Nephron progenitor cell (in vitro differentiated cells): ENCODE measurements at regions not wholly inside any gene's neighbourhood (a gene's known extent, or its start where the extent isn't known, plus 50 kb on each side); places are given as distances from the start of the nearest gene placed in this dataset.
A peak's percentile ranks its signal among the peaks of the same experiment; 100 is the strongest.

ENCODE experiments used
- DNase-seq: peaks from one replicate; pipeline ENCODE4 v3.0.0; 2021
- H3K27ac Mint-ChIP-seq: 2 replicates; pipeline ENCODE4 v1.8.0; 2021; ENCODE audit warnings: mild to moderate bottlenecking, moderate library complexity, mixed read lengths
- H3K27me3 Mint-ChIP-seq: 2 replicates; pipeline ENCODE4 v1.8.0; 2021; ENCODE audit warnings: mild to moderate bottlenecking, low read depth, mixed read lengths; ENCODE audit not compliant: poor library complexity
- H3K36me3 Mint-ChIP-seq: 2 replicates; pipeline ENCODE4 v1.8.0; 2021; ENCODE audit warnings: low read depth, mixed read lengths
- H3K4me1 Mint-ChIP-seq: 2 replicates; pipeline ENCODE4 v1.8.0; 2021; ENCODE audit warnings: mixed read lengths
- H3K4me3 Mint-ChIP-seq: 2 replicates; pipeline ENCODE4 v1.8.0; 2021; ENCODE audit warnings: mild to moderate bottlenecking, moderate library complexity, mixed read lengths
- H3K9me3 Mint-ChIP-seq: 2 replicates; pipeline ENCODE4 v1.8.0; 2021; ENCODE audit warnings: mild to moderate bottlenecking, moderate library complexity, mixed read lengths
- CTCF ChIP-seq: fragments of 200-600 bp; sonication (generic); IDR thresholded peaks from 2 replicates; pipeline ENCODE4 v1.5.0; 2021; ENCODE audit warnings: antibody characterized with exemption

- H3K9me3 Mint-ChIP-seq, result no peaks in the 10 kb centered on the region
- TF ChIP-seq CTCF, result no peak
- no peaks in the 10 kb centered on the region for H3K36me3 Mint-ChIP-seq
- no peaks in the 10 kb centered on the region for H3K4me1 Mint-ChIP-seq
- no peak overlapping the region for H3K27ac Mint-ChIP-seq
- peaks cover 9% of the 10 kb centered on the region for H3K27me3 Mint-ChIP-seq
- DNase-seq, result no peak
- no peak overlapping the region for H3K4me3 Mint-ChIP-seq
Observed at GRCh38 chr12:125371033-125371432, 305.8 kb downstream of the AACS start.

DNA sequence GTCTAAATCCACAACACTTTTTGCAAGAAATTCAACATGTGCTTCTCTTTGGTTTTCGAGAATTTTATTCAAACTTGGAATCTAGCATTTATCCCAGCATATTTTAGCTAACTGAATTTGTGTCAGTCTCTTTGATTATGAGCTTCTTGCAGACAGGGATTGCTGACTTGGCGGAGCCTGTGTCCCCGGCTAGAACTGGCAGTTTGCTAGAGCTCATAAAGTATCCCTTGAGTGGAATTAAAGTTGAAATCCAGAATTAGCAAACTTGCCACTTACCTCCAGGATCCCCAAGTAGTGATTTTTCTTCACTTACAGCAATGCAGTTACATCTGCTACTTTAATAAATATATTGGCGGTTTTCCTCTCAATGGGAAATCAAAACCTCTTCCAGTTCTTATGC lies 306.9 kb downstream of the AACS start:
- Mint-ChIP-seq H3K9me3 (no peaks in the 10 kb centered on the region), H3K4me1 (no peaks in the 10 kb centered on the region), H3K27ac (no peak overlapping the region), H3K4me3 (no peak overlapping the region), H3K36me3 (no peaks in the 10 kb centered on the region), H3K27me3 (peaks cover 9% of the 10 kb centered on the region)
- TF ChIP-seq CTCF, result no peak
- DNase-seq, result no peak

DNA sequence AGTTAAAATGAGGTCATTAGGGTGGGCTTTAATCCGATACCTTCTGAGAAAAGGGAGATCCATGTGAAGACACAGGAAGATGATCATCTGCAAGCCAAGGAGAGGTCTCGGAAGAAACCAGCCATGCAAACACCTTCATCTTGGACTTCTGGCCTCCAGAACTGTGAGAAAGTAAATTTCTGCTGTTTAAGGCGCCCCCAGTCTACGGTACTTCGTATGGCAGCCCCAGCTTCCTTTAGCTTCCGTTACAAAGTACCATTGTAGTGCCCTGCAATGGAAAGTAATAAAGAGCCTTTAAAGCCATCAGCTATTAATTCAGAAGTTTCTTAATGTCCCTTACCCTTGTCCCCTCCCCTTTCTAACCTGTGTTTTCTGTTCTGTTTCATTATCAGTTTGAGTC lies 308.1 kb downstream of the AACS start:
- Mint-ChIP-seq H3K4me3 (no peak overlapping the region), H3K27me3 (peaks cover 9% of the 10 kb centered on the region), H3K36me3 (no peaks in the 10 kb centered on the region), H3K4me1 (no peaks in the 10 kb centered on the region), H3K27ac (no peak overlapping the region), H3K9me3 (no peaks in the 10 kb centered on the region)
- no peak for DNase-seq
- no peak for TF ChIP-seq CTCF

GRCh38 chr12:125376422-125376821 lies 311.2 kb downstream of the AACS start:
- Mint-ChIP-seq H3K9me3 (no peaks in the 10 kb centered on the region), H3K4me3 (no peak overlapping the region), H3K27ac (no peak overlapping the region), H3K4me1 (no peaks in the 10 kb centered on the region), H3K27me3 (peaks cover 7% of the 10 kb centered on the region), H3K36me3 (no peaks in the 10 kb centered on the region)
- TF ChIP-seq CTCF, result no peak
- no peak for DNase-seq

- Mint-ChIP-seq H3K36me3 (no peaks in the 10 kb centered on the region), H3K27me3 (peaks cover 9% of the 10 kb centered on the region), H3K4me3 (no peak overlapping the region), H3K4me1 (no peaks in the 10 kb centered on the region), H3K27ac (no peak overlapping the region), H3K9me3 (no peaks in the 10 kb centered on the region)
- DNase-seq, result no peak
- no peak for TF ChIP-seq CTCF
Observed at GRCh38 chr12:125377093-125377492, 311.9 kb downstream of the AACS start.

GRCh38 chr12:125381373-125381772 lies 316.1 kb downstream of the AACS start:
- Mint-ChIP-seq H3K9me3 (no peaks in the 10 kb centered on the region), H3K36me3 (no peaks in the 10 kb centered on the region), H3K4me3 (no peak overlapping the region), H3K27ac (no peak overlapping the region), H3K4me1 (no peaks in the 10 kb centered on the region), H3K27me3 (peaks cover 8% of the 10 kb centered on the region)
- no peak for TF ChIP-seq CTCF
- DNase-seq, result peak; percentile 45
